MCF 10A (cell line): ENCODE measurements at regions not wholly inside any gene's neighbourhood (a gene's known extent, or its start where the extent isn't known, plus 50 kb on each side); places are given as distances from the start of the nearest gene placed in this dataset.

Experiments used
- BruUV-seq: library from RNA; stranded (reverse); fragments of 400-500 nt; replicated peaks from 2 replicates; lab custom pipeline; 2021; lab: Mats Ljungman, UMichigan
- CTCF ChIA-PET: fragments of 300-600 bp; sonication (Branson Sonifier 250); formaldehyde crosslinking; extraction: SDS; loops from one replicate; lab custom pipeline; 2021; ENCODE audit warnings: antibody characterized with exemption, inconsistent platforms; lab: Yijun Ruan, JAX
- POLR2A ChIA-PET: fragments of 300-600, 350-650 bp; sonication (Branson Sonifier 250); formaldehyde crosslinking; extraction: SDS; loops from one replicate; lab custom pipeline; 2020; ENCODE audit warnings: antibody characterized with exemption, inconsistent platforms; lab: Yijun Ruan, JAX
- DNase-seq: peaks from one replicate; pipeline ENCODE4 v3.0.0-alpha.2; 2018; ENCODE audit not compliant: unreplicated experiment
- H3K27ac Mint-ChIP-seq: one replicate; pipeline ENCODE4 v1.8.0; 2022; ENCODE audit warnings: mild to moderate bottlenecking, low read depth, mixed read lengths; ENCODE audit not compliant: unreplicated experiment
- H3K27me3 Mint-ChIP-seq: one replicate; pipeline ENCODE4 v1.8.0; 2022; ENCODE audit warnings: mixed read lengths; ENCODE audit not compliant: insufficient read depth, unreplicated experiment
- H3K36me3 Mint-ChIP-seq: one replicate; pipeline ENCODE4 v1.8.0; 2022; ENCODE audit warnings: mild to moderate bottlenecking, moderate library complexity, mixed read lengths; ENCODE audit not compliant: insufficient read depth, unreplicated experiment
- H3K4me1 Mint-ChIP-seq: one replicate; pipeline ENCODE4 v1.8.0; 2022; ENCODE audit warnings: mixed read lengths; ENCODE audit not compliant: insufficient read depth, unreplicated experiment
- H3K4me3 Mint-ChIP-seq: one replicate; pipeline ENCODE4 v1.8.0; 2022; ENCODE audit warnings: mild to moderate bottlenecking, moderate library complexity, mixed read lengths; ENCODE audit not compliant: unreplicated experiment
- H3K9me3 Mint-ChIP-seq: one replicate; pipeline ENCODE4 v1.8.0; 2022; ENCODE audit warnings: mixed read lengths; ENCODE audit not compliant: unreplicated experiment
- CTCF ChIP-seq: fragments of 200-600 bp; IDR thresholded peaks from one replicate; pipeline ENCODE4 v1.8.0; 2022; ENCODE audit warnings: antibody characterized with exemption, mild to moderate bottlenecking; ENCODE audit not compliant: unreplicated experiment
- intact Hi-C: fragments of 100-400 bp; cut with micrococcal nuclease; formaldehyde crosslinking; loops from 2 replicates; pipeline ENCODE4 v1.14.1; 2022

- ChIA-PET CTCF (interaction anchor here (1.0 kb wide), 1 partner anchor 33 kb away, joined by 3 read pairs; no protein-coding TSS in a partner anchor), POLR2A (no interaction called here)
- intact Hi-C loops: no loop called here
- Mint-ChIP-seq H3K9me3 (no peaks in the 10 kb centered on the region), H3K36me3 (no peaks in the 10 kb centered on the region), H3K27me3 (peaks cover 35% of the 10 kb centered on the region), H3K27ac (no peak overlapping the region), H3K4me3 (no peak overlapping the region), H3K4me1 (no peaks in the 10 kb centered on the region)
- TF ChIP-seq CTCF: no peak
- no peak for DNase-seq
- no TSS peak for BruUV-seq
These were observed 323.9 kb upstream of the FAM241A start for GRCh38 chr4:111821342-111821741.

- no TSS peak for BruUV-seq
- Mint-ChIP-seq H3K9me3 (no peaks in the 10 kb centered on the region), H3K27me3 (peaks cover 40% of the 10 kb centered on the region), H3K4me1 (no peaks in the 10 kb centered on the region), H3K27ac (no peak overlapping the region), H3K4me3 (no peak overlapping the region), H3K36me3 (no peaks in the 10 kb centered on the region)
- intact Hi-C loops: no loop called here
- ChIA-PET CTCF (interaction anchor here (0.6 to 1.7 kb wide), 3 partner anchors 18 to 195 kb away, joined by 3 to 6 read pairs (median 3); no protein-coding TSS in a partner anchor), POLR2A (no interaction called here)
- no peak for DNase-seq
- TF ChIP-seq CTCF: no peak
These were observed 308.7 kb upstream of the FAM241A start for GRCh38 chr4:111836601-111837000.

- Mint-ChIP-seq H3K4me1 (no peaks in the 10 kb centered on the region), H3K27me3 (peaks cover 42% of the 10 kb centered on the region), H3K4me3 (no peak overlapping the region), H3K9me3 (no peaks in the 10 kb centered on the region), H3K36me3 (no peaks in the 10 kb centered on the region), H3K27ac (no peak overlapping the region)
- no peak for DNase-seq
- no peak for TF ChIP-seq CTCF
- no TSS peak for BruUV-seq
- ChIA-PET CTCF (interaction anchor here (0.6 to 0.8 kb wide), 2 partner anchors 17 to 19 kb away, joined by 4 read pairs; no protein-coding TSS in a partner anchor), POLR2A (no interaction called here)
- intact Hi-C loops: no loop called here
These were observed 307.5 kb upstream of the FAM241A start for GRCh38 chr4:111837761-111838160.

- intact Hi-C loops: no loop called here
- no TSS peak for BruUV-seq
- no peak for DNase-seq
- ChIA-PET CTCF (interaction anchor here (0.6 to 2.0 kb wide), 4 partner anchors 16 to 702 kb away, joined by 3 to 6 read pairs (median 4); no protein-coding TSS in a partner anchor), POLR2A (no interaction called here)
- Mint-ChIP-seq H3K27me3 (peaks cover 42% of the 10 kb centered on the region), H3K36me3 (no peaks in the 10 kb centered on the region), H3K9me3 (no peaks in the 10 kb centered on the region), H3K27ac (no peak overlapping the region), H3K4me3 (no peak overlapping the region), H3K4me1 (no peaks in the 10 kb centered on the region)
- TF ChIP-seq CTCF: no peak
These were observed 306.8 kb upstream of the FAM241A start for GRCh38 chr4:111838406-111838930.
